ENCODE measurements at regions not wholly inside any gene's neighbourhood (a gene's known extent, or its start where the extent isn't known, plus 50 kb on each side); places are given as distances from the start of the nearest gene placed in this dataset.

GRCh38 chr5:171509467-171509866 is 90.0 kb downstream of the FGF18 start:
- DNase-seq (ENCODE audit: low spot score) (no peak), ATAC-seq (ENCODE audit: low FRiP score) (no peak)

GRCh38 chr5:171512397-171512796 is 93.0 kb downstream of the FGF18 start:
- DNase-seq (ENCODE audit: low spot score): no peak
- TF ChIP-seq CTCF (IDR thresholded peaks at IDR 0.05): no peak
- ATAC-seq (ENCODE audit: low FRiP score): no peak

More at GRCh38 chr5:171509467-171509866, 90.0 kb downstream of the FGF18 start:
- no peak for TF ChIP-seq CTCF (IDR thresholded peaks at IDR 0.05)

DNA sequence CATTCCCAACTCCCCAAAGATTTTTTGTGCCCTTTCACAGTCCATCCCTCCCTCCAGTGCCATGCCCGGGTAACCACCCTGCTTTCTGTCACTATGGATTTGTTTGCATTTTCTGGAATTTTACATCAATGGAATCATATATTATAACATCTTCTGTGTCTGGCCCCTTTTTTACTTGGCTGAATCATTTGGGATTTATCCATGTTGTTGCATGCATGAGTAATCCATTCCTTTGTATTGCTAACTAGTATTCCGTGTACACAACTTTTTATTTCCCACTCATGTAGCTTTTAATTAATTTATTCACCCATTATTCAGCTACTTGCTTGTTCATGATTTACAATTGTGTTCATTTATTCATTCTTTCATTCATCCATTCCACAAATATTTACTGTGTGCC is 94.1 kb downstream of the FGF18 start:
- no peak for DNase-seq (ENCODE audit: low spot score)

DNA sequence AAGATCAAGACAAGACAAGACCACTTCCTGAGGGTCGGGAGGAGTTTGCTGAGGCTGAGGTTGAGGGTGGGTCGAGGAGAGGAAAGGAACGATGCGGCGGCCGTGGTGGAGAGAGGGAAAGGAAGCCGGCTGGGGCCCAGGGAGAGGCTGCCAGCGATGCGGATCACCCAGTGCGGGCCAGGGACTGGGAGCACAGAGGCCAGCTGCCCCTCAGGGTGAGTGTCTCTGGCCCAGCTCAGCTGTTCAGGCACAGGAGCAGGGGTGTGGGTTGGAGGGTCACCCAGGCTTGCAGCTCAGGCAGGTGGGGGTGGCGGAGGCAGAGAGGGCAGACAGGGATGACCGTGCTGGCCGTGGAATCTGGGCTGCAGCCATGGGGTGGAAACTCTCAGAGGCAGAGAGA is 99.5 kb downstream of the FGF18 start:
- ATAC-seq (ENCODE audit: low FRiP score): no peak
- DNase-seq (ENCODE audit: low spot score): no peak
- TF ChIP-seq CTCF (IDR thresholded peaks at IDR 0.05): no peak

More for the DNA sequence above, 94.1 kb downstream of the FGF18 start:
- TF ChIP-seq CTCF (IDR thresholded peaks at IDR 0.05): no peak
- ATAC-seq (ENCODE audit: low FRiP score): no peak

DNA sequence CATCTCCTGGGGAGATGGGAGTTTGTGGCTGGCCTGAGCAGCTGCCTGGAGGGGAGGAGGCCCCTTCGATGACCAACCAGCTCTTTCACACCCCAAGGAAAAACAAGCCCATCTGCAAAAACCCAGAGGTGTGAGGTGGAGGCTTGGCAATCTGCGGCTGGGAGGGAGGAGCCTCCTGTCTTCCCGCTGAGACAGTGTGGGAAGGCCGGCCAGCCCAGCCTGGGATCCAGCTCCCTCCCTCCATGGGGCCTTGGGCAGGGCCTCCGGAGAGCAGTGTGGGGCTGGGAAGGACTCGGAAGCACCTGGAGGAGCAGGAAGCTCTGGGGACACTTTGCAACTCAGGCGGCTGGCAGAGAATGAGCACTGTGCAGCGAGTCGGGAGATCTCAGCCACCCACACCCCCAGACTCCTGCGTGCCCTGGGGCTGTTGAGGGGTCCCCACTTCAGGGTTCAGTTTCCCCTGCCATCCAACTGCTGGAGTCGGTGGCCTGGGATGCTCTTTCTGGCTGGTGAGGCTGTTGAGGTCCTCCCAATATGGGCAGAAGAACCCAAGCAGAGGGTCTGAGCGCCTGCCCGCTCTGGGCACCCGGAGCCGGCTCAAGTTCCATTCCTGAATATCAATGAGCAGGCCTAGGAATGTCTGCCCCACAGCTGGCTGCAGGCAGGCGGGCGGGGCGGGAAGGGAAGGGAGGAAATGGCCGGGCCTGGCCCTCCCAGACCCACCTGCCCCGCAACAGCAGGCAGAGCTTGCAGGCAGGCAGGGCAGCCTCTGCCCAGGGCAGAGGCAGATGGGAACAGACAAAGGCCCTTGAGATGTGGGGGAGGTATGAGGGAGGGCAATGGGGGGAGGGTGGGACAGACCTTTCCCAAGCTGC is 101.1 kb downstream of the FGF18 start:
- peak; percentile 34 for ATAC-seq (ENCODE audit: low FRiP score)
- no peak for DNase-seq (ENCODE audit: low spot score)
- no peak for TF ChIP-seq CTCF (IDR thresholded peaks at IDR 0.05)

DNA sequence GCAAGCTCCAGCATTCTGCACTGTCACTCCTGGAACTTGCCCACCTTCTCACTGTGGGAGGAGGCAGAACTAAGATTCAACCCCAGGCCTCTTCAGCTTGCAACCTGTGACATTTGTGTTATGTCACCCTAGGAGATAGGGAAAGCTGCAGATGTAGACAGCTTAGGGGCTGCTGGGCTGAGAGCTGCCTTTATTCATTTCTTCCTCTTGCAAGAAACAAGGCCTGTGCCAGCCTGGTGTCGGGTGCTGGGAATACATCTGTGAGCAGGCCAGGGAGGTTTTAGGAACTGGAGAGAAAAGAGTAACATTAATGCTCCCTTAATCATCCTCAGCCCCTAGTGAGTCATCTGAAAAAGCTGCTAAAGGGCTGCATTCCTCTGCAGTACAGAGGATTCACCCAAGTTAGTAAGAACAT is 101.8 kb downstream of the FGF18 start:
- DNase-seq (ENCODE audit: low spot score) (peak; percentile 38), ATAC-seq (ENCODE audit: low FRiP score) (peak; percentile 92)
- TF ChIP-seq CTCF (IDR thresholded peaks at IDR 0.05): no peak

GRCh38 chr5:171521679-171522078 is 102.2 kb downstream of the FGF18 start:
- ATAC-seq (ENCODE audit: low FRiP score) (no peak), DNase-seq (ENCODE audit: low spot score) (no peak)
- TF ChIP-seq CTCF (IDR thresholded peaks at IDR 0.05): no peak
